GM23248 (cell line): ENCODE measurements at regions not wholly inside any gene's neighbourhood (a gene's known extent, or its start where the extent isn't known, plus 50 kb on each side); places are given as distances from the start of the nearest gene placed in this dataset.

Experiments used
- EZH2 ChIP-seq: fragments of 200-600 bp; sonication (generic); IDR thresholded peaks from 2 replicates; pipeline ENCODE4 v1.6.1; 2018; ENCODE audit warnings: antibody characterized with exemption, mild to moderate bottlenecking; ENCODE audit not compliant: insufficient read depth, poor library complexity, severe bottlenecking
- EZH2phosphoT487 ChIP-seq: fragments of 200-600 bp; sonication (generic); IDR thresholded peaks from 2 replicates; pipeline ENCODE4 v1.6.1; 2018; ENCODE audit warnings: antibody characterized with exemption, moderate library complexity, mild to moderate bottlenecking, low read depth; ENCODE audit not compliant: insufficient read depth

GRCh38 chr9:16316911-16317817 is 553.3 kb downstream of the BNC2 start:
- TF ChIP-seq EZH2 (no peak), EZH2phosphoT487 (no peak)
